HG03060 (cell line): ENCODE measurements at regions not wholly inside any gene's neighbourhood (a gene's known extent, or its start where the extent isn't known, plus 50 kb on each side); places are given as distances from the start of the nearest gene placed in this dataset.

Experiments used
- ATAC-seq: cut with Tn5 transposase; IDR thresholded peaks from one replicate; pipeline ENCODE4 v1.9.1; 2021; ENCODE audit warnings: low read depth, moderate number of reproducible peaks; ENCODE audit not compliant: unreplicated experiment

- ATAC-seq = no peak
Measured at GRCh38 chr10:123399276-123399839, 245.2 kb downstream of the BUB3 start.

- no peak for ATAC-seq
Measured at GRCh38 chr10:123402021-123402420, 247.8 kb downstream of the BUB3 start.

- ATAC-seq = peak; percentile 54
Measured at GRCh38 chr10:123402656-123403055, 248.5 kb downstream of the BUB3 start.

- ATAC-seq = no peak
Measured at GRCh38 chr10:123404357-123404756, 250.2 kb downstream of the BUB3 start.

GRCh38 chr10:123408660-123409059 is 254.5 kb downstream of the BUB3 start:
- no peak for ATAC-seq

GRCh38 chr10:123409426-123409825 is 255.2 kb downstream of the BUB3 start:
- no peak for ATAC-seq

GRCh38 chr10:123409884-123410283 is 255.7 kb downstream of the BUB3 start:
- no peak for ATAC-seq

GRCh38 chr10:123413353-123413752 is 252.8 kb upstream of the GPR26 start:
- ATAC-seq = no peak

GRCh38 chr10:123415523-123415922 is 250.6 kb upstream of the GPR26 start:
- no peak for ATAC-seq

- no peak for ATAC-seq
Measured at GRCh38 chr10:123417414-123417813, 248.7 kb upstream of the GPR26 start.

GRCh38 chr10:123421461-123421860 is 244.7 kb upstream of the GPR26 start:
- ATAC-seq = no peak

- ATAC-seq = no peak
Measured at GRCh38 chr10:123422261-123422660, 243.9 kb upstream of the GPR26 start.

- ATAC-seq = no peak
Measured at GRCh38 chr10:123424537-123424936, 241.6 kb upstream of the GPR26 start.

GRCh38 chr10:123425680-123426079 is 240.5 kb upstream of the GPR26 start:
- ATAC-seq = no peak

GRCh38 chr10:123427165-123427786 is 238.9 kb upstream of the GPR26 start:
- no peak for ATAC-seq

- ATAC-seq = no peak
Measured at GRCh38 chr10:123428391-123428790, 237.8 kb upstream of the GPR26 start.

- no peak for ATAC-seq
Measured at GRCh38 chr10:123429706-123430221, 236.4 kb upstream of the GPR26 start.

- no peak for ATAC-seq
Measured at GRCh38 chr10:123433539-123433938, 232.6 kb upstream of the GPR26 start.

- ATAC-seq = no peak
Measured at GRCh38 chr10:123434435-123435039, 231.6 kb upstream of the GPR26 start.

- peak; percentile 81 for ATAC-seq
Measured at GRCh38 chr10:123442901-123443300, 223.3 kb upstream of the GPR26 start.

- ATAC-seq = no peak
Measured at GRCh38 chr10:123443924-123444323, 222.2 kb upstream of the GPR26 start.

GRCh38 chr10:123445261-123445775 is 220.8 kb upstream of the GPR26 start:
- no peak for ATAC-seq
